ENCODE measurements at regions not wholly inside any gene's neighbourhood (a gene's known extent, or its start where the extent isn't known, plus 50 kb on each side); places are given as distances from the start of the nearest gene placed in this dataset.

DNA sequence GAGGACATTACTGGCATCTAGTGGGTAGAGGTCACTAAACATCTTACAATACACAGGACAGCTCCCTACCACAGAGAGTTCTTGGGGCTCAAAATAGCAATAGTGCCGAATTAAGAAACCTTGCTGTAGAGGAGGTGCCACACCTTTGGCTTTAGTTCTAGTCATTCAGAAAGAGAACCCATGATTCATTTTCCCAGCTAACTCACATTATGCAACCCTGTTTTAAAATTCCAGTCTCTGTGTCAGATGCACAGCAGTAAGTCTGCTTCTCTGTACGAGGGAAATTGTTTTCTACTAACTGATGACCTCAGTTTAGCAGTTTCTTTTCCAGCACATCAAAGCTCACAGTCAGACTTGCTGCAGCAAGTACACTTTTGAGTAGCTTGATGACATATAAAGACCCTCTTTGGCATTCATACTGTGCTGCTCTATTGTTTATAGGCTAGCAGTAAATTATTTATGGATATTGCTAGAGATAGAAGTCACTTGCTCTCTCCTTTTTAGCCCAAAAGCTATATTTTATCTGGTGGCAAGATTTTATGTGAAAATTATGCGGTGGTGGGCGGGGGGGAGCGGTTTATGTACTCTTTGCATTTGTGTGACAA lies 487.8 kb upstream of the MAGEB18 start:
- no peaks in the 10 kb centered on the region for H3K4me1 Mint-ChIP-seq

DNA sequence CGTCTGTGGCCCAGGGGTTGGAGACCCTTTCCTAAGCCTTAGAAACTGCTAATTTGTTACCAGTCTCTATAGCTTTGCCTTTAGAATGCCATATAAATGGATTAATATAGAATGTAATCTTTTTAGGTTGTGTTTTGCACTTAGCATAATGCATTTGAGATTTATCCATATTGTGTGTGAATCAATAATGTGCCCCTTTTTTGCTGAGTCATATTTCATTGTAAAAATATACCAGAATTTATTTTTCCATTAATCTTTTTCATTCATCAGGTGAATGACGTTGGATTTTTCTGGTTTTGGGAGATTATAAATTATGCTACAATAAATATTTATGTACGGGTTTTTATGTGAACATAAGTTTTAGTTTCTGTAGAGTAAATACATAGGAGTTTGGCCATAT lies 478.8 kb upstream of the MAGEB18 start:
- H3K4me1 Mint-ChIP-seq: no peaks in the 10 kb centered on the region
- CTCF ChIA-PET: no interaction called here
- TF ChIP-seq GTF2I (CRISPR knock-in tag; conservative IDR thresholded peaks at IDR 0.05): no peak
- TF ChIP-seq, protein P1, sequence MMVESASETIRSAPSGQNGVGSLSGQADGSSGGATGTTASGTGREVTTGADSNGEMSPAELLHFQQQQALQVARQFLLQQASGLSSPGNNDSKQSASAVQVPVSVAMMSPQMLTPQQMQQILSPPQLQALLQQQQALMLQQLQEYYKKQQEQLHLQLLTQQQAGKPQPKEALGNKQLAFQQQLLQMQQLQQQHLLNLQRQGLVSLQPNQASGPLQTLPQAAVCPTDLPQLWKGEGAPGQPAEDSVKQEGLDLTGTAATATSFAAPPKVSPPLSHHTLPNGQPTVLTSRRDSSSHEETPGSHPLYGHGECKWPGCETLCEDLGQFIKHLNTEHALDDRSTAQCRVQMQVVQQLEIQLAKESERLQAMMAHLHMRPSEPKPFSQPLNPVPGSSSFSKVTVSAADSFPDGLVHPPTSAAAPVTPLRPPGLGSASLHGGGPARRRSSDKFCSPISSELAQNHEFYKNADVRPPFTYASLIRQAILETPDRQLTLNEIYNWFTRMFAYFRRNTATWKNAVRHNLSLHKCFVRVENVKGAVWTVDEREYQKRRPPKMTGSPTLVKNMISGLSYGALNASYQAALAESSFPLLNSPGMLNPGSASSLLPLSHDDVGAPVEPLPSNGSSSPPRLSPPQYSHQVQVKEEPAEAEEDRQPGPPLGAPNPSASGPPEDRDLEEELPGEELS (CRISPR knock-in tag; IDR thresholded peaks at IDR 0.05): no peak
- TF ChIP-seq, protein P2, sequence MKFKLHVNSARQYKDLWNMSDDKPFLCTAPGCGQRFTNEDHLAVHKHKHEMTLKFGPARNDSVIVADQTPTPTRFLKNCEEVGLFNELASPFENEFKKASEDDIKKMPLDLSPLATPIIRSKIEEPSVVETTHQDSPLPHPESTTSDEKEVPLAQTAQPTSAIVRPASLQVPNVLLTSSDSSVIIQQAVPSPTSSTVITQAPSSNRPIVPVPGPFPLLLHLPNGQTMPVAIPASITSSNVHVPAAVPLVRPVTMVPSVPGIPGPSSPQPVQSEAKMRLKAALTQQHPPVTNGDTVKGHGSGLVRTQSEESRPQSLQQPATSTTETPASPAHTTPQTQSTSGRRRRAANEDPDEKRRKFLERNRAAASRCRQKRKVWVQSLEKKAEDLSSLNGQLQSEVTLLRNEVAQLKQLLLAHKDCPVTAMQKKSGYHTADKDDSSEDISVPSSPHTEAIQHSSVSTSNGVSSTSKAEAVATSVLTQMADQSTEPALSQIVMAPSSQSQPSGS (CRISPR knock-in tag; IDR thresholded peaks at IDR 0.05; ENCODE audit: borderline replicate concordance, low read depth): no peak
- no peak for TF ChIP-seq NR3C1 (CRISPR knock-in tag; conservative IDR thresholded peaks at IDR 0.05; ENCODE audit: low read depth)
- TF ChIP-seq ZNF232 (CRISPR knock-in tag; IDR thresholded peaks at IDR 0.05): no peak
- TF ChIP-seq, protein P3, sequence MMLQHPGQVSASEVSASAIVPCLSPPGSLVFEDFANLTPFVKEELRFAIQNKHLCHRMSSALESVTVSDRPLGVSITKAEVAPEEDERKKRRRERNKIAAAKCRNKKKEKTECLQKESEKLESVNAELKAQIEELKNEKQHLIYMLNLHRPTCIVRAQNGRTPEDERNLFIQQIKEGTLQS (CRISPR knock-in tag; conservative IDR thresholded peaks at IDR 0.05): no peak
- no peak for TF ChIP-seq FOXP1 (CRISPR knock-in tag; IDR thresholded peaks at IDR 0.05; ENCODE audit: borderline replicate concordance)
- no peak for TF ChIP-seq CBFB (CRISPR knock-in tag; IDR thresholded peaks at IDR 0.05; ENCODE audit: low read depth)
- no peak for TF ChIP-seq SMAD3 (CRISPR knock-in tag; IDR thresholded peaks at IDR 0.05; ENCODE audit: borderline replicate concordance)
- TF ChIP-seq TP53 (CRISPR knock-in tag; IDR thresholded peaks at IDR 0.05): no peak
- no peak for TF ChIP-seq ZNF416 (CRISPR knock-in tag; IDR thresholded peaks at IDR 0.05)
- no peak for TF ChIP-seq KAT7 (CRISPR knock-in tag; IDR thresholded peaks at IDR 0.05; ENCODE audit: borderline replicate concordance)
- TF ChIP-seq ZNF219 (CRISPR knock-in tag; IDR thresholded peaks at IDR 0.05; ENCODE audit: borderline replicate concordance): no peak
- TF ChIP-seq ESRRA (CRISPR knock-in tag; IDR thresholded peaks at IDR 0.05; ENCODE audit: borderline replicate concordance): no peak
- TF ChIP-seq, protein P4, sequence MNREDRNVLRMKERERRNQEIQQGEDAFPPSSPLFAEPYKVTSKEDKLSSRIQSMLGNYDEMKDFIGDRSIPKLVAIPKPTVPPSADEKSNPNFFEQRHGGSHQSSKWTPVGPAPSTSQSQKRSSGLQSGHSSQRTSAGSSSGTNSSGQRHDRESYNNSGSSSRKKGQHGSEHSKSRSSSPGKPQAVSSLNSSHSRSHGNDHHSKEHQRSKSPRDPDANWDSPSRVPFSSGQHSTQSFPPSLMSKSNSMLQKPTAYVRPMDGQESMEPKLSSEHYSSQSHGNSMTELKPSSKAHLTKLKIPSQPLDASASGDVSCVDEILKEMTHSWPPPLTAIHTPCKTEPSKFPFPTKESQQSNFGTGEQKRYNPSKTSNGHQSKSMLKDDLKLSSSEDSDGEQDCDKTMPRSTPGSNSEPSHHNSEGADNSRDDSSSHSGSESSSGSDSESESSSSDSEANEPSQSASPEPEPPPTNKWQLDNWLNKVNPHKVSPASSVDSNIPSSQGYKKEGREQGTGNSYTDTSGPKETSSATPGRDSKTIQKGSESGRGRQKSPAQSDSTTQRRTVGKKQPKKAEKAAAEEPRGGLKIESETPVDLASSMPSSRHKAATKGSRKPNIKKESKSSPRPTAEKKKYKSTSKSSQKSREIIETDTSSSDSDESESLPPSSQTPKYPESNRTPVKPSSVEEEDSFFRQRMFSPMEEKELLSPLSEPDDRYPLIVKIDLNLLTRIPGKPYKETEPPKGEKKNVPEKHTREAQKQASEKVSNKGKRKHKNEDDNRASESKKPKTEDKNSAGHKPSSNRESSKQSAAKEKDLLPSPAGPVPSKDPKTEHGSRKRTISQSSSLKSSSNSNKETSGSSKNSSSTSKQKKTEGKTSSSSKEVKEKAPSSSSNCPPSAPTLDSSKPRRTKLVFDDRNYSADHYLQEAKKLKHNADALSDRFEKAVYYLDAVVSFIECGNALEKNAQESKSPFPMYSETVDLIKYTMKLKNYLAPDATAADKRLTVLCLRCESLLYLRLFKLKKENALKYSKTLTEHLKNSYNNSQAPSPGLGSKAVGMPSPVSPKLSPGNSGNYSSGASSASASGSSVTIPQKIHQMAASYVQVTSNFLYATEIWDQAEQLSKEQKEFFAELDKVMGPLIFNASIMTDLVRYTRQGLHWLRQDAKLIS (CRISPR knock-in tag; IDR thresholded peaks at IDR 0.05; ENCODE audit: borderline replicate concordance): no peak

More for the DNA sequence above, 487.8 kb upstream of the MAGEB18 start:
- no peaks in the 10 kb centered on the region for H3K9me3 Mint-ChIP-seq
- ChIA-PET POLR2A (no interaction called here), CTCF (no interaction called here)
- H3K36me3 Mint-ChIP-seq: no peaks in the 10 kb centered on the region
- H3K27me3 Mint-ChIP-seq (ENCODE audit: low read depth): no peaks in the 10 kb centered on the region; the same call in 1 of the 2 replicates
- DNase-seq (ENCODE audit: low spot score): no peak
- ATAC-seq: no peak
- TF ChIP-seq, protein P4 (CRISPR knock-in tag; IDR thresholded peaks at IDR 0.05; ENCODE audit: borderline replicate concordance): no peak
- TF ChIP-seq, protein P5, sequence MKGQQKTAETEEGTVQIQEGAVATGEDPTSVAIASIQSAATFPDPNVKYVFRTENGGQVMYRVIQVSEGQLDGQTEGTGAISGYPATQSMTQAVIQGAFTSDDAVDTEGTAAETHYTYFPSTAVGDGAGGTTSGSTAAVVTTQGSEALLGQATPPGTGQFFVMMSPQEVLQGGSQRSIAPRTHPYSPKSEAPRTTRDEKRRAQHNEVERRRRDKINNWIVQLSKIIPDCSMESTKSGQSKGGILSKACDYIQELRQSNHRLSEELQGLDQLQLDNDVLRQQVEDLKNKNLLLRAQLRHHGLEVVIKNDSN (CRISPR knock-in tag; IDR thresholded peaks at IDR 0.05): no peak
- TF ChIP-seq TP53 (CRISPR knock-in tag; IDR thresholded peaks at IDR 0.05) (no peak), RELA (CRISPR knock-in tag; IDR thresholded peaks at IDR 0.05; ENCODE audit: borderline replicate concordance) (no peak), OVOL2 (CRISPR knock-in tag; IDR thresholded peaks at IDR 0.05; ENCODE audit: borderline replicate concordance) (no peak)
- TF ChIP-seq, protein P6, sequence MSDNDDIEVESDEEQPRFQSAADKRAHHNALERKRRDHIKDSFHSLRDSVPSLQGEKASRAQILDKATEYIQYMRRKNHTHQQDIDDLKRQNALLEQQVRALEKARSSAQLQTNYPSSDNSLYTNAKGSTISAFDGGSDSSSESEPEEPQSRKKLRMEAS (CRISPR knock-in tag; IDR thresholded peaks at IDR 0.05): no peak
- no peak overlapping the region for H3K4me3 Mint-ChIP-seq
- H3K27ac Mint-ChIP-seq: no peak overlapping the region

More for the DNA sequence above, 478.8 kb upstream of the MAGEB18 start:
- Mint-ChIP-seq H3K9me3 (no peaks in the 10 kb centered on the region), H3K27me3 (ENCODE audit: low read depth) (no peaks in the 10 kb centered on the region; the same call in 1 of the 2 replicates), H3K4me3 (no peak overlapping the region), H3K27ac (no peak overlapping the region), H3K36me3 (no peaks in the 10 kb centered on the region)
- no peak for DNase-seq (ENCODE audit: low spot score)
- POLR2A ChIA-PET: no interaction called here
- no peak for ATAC-seq
